ENCODE measurements at regions not wholly inside any gene's neighbourhood (a gene's known extent, or its start where the extent isn't known, plus 50 kb on each side); places are given as distances from the start of the nearest gene placed in this dataset.
A peak's percentile ranks its signal among the peaks of the same experiment; 100 is the strongest.

DNA sequence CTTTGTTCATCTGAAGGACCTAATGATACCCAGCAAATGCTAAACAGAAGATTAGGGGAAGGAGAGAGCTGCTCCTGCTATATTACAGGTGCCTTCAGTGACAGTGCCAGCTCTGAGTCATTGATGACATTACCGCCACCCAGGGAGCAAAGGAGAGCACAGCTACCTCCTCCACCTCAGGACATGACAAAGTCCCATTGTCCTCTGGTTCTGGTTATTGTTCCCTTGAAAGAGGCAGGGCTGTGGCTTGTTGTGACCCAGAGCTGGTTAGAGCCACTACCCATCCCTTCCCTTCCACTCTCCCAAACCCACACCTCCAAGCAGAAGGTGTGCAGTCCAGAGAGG, 363.5 kb upstream of the DUSP10 start:
- DNase-seq (no peak), ATAC-seq (ENCODE audit: low read depth in 2 of 2) (no peak)
- peaks cover 6 to 22% (median 14%) of the 10 kb centered on the region in 3 donors for H3K27me3 Mint-ChIP-seq
- H3K4me3 Mint-ChIP-seq: no peak overlapping the region
- H3K9me3 Mint-ChIP-seq: no peaks in the 10 kb centered on the region
- H3K4me1 Mint-ChIP-seq: peaks cover 0 to 2% (median 0%) of the 10 kb centered on the region in 3 donors
- H3K27ac Mint-ChIP-seq: peak overlapping the region in 1 of 6 donors; percentile 15
- no peaks in the 10 kb centered on the region for H3K36me3 Mint-ChIP-seq

DNA sequence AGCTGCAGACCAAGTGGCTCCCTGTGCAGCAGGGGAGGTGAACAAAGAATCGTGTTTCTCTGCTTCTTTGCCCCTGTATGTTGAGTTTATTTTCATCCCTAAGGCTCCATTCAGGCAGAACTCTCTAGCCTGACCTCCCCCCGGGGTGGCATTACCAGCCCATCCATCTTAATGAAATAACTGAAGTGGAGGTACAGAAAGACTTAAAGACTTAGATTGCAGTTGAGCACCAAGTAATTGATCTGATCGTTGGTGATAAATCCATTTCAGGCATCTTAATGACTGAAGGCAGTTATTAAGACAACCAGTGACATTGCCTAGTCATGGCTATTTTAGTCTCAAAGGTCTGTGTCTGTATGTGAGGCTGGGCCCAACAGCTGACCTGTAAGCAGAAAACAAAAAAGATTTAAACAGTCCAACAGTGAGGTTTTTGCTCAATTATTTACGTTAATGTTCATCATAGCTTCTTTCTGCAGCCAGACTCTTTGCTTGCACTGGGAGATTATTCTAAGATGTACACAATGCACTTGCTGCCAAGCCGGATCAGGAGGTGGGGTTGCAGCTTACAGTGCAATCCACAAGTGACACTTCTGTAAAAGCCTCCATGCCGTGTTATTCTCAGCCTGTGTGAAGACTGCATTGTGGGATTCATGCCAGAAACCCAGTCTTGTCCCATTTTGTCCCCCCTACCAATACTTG, 363.0 kb upstream of the DUSP10 start:
- Mint-ChIP-seq H3K4me3 (no peak overlapping the region), H3K27me3 (peaks cover 6 to 22% (median 14%) of the 10 kb centered on the region in 3 donors), H3K9me3 (no peaks in the 10 kb centered on the region), H3K4me1 (peaks cover 0 to 2% (median 0%) of the 10 kb centered on the region in 3 donors), H3K36me3 (no peaks in the 10 kb centered on the region), H3K27ac (peak overlapping the region in 2 of 6 donors; percentile 8 to 15)
- ATAC-seq (ENCODE audit: low read depth in 2 of 2) (no peak), DNase-seq (no peak)

DNA sequence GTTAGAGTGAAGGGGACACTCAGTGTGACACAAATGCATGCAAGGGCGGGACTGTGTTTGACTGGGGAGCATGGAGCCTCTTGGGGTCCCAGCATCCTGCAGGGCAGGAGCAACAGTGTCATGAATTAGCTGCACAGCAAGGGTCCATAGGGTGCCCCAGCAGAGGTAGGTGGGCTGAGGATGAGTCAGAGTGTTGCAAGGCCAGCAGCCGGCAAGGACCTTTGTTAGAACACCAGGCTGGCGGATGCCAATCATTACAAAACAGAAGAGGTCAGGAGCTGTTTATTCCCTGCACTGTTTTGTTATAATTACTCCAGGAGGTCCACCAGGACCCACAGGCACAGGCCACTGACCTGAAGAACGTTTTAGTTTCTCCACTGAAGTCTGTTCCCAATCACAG, 362.2 kb upstream of the DUSP10 start:
- Mint-ChIP-seq H3K4me1 (peaks cover 0 to 2% (median 0%) of the 10 kb centered on the region in 3 donors), H3K36me3 (no peaks in the 10 kb centered on the region), H3K27ac (no peak overlapping the region), H3K9me3 (no peaks in the 10 kb centered on the region), H3K4me3 (peak overlapping the region in 1 of 8 donors; percentile 42), H3K27me3 (peaks cover 6 to 21% (median 14%) of the 10 kb centered on the region in 3 donors)
- DNase-seq: no peak
- ATAC-seq (ENCODE audit: low read depth in 2 of 2): no peak

GRCh38 chr1:222099746-222100145, 357.9 kb upstream of the DUSP10 start:
- no peak overlapping the region for H3K4me3 Mint-ChIP-seq
- no peaks in the 10 kb centered on the region for H3K4me1 Mint-ChIP-seq
- H3K36me3 Mint-ChIP-seq: no peaks in the 10 kb centered on the region
- no peak overlapping the region for H3K27ac Mint-ChIP-seq
- peaks cover 6 to 14% (median 10%) of the 10 kb centered on the region in 3 donors for H3K27me3 Mint-ChIP-seq
- ATAC-seq (ENCODE audit: low read depth in 2 of 2): no peak
- DNase-seq: no peak
- no peaks in the 10 kb centered on the region for H3K9me3 Mint-ChIP-seq

DNA sequence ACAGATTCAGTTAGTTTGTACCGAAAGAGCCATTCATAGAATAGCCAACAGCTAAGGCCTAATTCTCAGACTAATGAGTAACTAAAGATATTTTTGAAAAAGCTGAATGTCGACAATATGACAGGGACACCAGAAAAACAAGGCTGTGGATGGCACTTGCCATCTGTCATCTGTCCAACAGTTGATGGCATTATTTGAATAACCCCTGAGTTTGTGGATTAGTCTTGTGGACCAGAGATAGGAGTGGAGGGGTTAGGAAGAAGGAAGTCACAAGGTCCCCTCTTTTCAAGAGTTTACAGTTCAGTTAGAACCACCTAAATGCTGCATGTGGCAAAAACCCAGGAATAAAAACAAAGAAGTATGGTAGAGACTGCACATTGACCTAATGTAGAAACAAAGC, 356.5 kb upstream of the DUSP10 start:
- Mint-ChIP-seq H3K4me1 (no peaks in the 10 kb centered on the region), H3K4me3 (no peak overlapping the region), H3K9me3 (no peaks in the 10 kb centered on the region), H3K27me3 (peaks cover 6 to 14% (median 10%) of the 10 kb centered on the region in 3 donors), H3K27ac (no peak overlapping the region), H3K36me3 (no peaks in the 10 kb centered on the region)
- ATAC-seq (ENCODE audit: low read depth in 2 of 2): no peak
- no peak for DNase-seq

DNA sequence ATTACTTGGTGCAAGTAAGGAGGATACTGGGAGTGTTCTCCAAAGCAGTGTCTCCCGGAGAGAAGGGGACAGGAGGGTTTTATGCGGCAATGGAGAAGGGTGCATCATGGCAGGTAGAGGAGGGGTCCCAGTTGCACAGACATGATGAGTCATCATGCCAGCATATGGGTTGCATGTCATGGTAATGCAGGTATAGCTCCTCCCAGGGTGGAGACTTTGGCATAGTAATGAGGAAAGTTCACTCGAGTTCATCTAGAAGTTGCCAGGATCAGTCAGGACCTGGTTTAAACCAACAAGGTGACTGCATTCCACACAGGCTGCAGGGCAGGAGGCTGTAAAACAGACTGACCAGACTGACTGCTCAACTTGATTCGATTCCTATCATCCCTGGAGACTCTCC, 355.7 kb upstream of the DUSP10 start:
- no peaks in the 10 kb centered on the region for H3K4me1 Mint-ChIP-seq

GRCh38 chr1:222096883-222097282, 355.0 kb upstream of the DUSP10 start:
- no peak for DNase-seq
- Mint-ChIP-seq H3K27me3 (peaks cover under 1 to 18% (median 6%) of the 10 kb centered on the region in 3 donors), H3K9me3 (no peaks in the 10 kb centered on the region), H3K4me3 (no peak overlapping the region), H3K36me3 (no peaks in the 10 kb centered on the region), H3K4me1 (no peaks in the 10 kb centered on the region), H3K27ac (no peak overlapping the region)
- ATAC-seq (ENCODE audit: low read depth in 2 of 2): no peak

More for the DNA sequence above, 355.7 kb upstream of the DUSP10 start:
- DNase-seq (no peak), ATAC-seq (ENCODE audit: low read depth in 2 of 2) (no peak)
- Mint-ChIP-seq H3K27ac (no peak overlapping the region), H3K27me3 (peaks cover 6 to 19% (median 10%) of the 10 kb centered on the region in 3 donors), H3K36me3 (no peaks in the 10 kb centered on the region), H3K4me3 (no peak overlapping the region), H3K9me3 (no peaks in the 10 kb centered on the region)

DNA sequence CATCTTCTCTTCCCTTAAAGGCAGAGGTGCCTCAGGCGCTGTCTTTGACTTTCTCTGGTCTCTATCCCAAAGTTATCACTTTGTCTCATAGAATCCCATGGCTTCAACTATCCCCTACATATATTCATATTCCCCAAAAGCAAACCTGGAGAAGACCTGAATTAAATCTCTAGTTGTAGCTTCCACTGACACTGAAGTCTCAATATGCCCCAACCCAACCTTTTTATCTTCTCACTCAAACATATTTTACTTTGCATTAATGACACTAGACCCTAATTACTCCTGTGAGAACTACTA, 354.5 kb upstream of the DUSP10 start:
- no peaks in the 10 kb centered on the region for H3K4me1 Mint-ChIP-seq
- H3K27me3 Mint-ChIP-seq: peaks cover 0 to 14% (median 5%) of the 10 kb centered on the region in 3 donors
- no peak overlapping the region for H3K27ac Mint-ChIP-seq
- no peaks in the 10 kb centered on the region for H3K9me3 Mint-ChIP-seq
- no peak for ATAC-seq (ENCODE audit: low read depth in 2 of 2)
- H3K36me3 Mint-ChIP-seq: no peaks in the 10 kb centered on the region
- DNase-seq: no peak
- no peak overlapping the region for H3K4me3 Mint-ChIP-seq

DNA sequence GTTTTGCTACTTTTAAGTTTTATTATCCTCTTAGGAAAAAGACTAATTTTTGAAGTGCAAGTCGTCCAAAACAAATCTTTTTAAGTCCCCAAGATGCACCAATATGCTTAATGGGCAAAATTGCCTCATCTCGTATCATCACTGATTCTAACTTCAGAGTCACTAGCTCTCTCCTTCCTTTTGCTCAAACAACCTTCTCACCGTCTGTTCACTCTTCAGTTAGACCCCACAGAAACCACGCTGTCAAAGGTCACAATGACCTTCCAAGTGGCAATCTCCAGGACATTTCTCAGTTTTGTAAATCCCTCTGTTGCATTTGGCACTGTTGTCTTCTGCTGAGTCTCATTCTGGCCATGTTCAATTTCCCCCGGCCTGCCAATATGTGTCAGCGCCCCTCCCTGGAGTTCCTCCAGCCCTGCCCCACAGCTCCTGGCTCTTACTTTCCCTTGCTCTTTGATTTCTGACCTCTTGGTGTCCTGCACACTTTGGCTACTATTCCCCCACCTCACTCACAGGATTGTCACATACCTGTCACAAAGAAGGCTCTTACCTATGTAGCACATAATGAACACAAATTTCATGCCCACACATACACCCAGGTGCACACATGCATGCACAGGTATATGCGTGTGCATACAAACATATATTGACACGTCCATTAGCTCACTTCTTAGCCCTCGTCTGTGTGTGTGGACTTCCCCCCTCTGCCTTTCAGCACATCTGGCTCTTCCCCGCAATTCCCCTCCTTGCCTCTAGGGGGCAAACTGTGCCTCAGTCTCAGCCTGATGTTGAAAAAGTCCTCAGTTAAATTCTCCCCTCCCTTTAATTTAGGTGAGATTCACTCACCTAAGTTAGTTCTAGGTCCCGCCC, 354.0 kb upstream of the DUSP10 start:
- no peaks in the 10 kb centered on the region for H3K4me1 Mint-ChIP-seq
- H3K36me3 Mint-ChIP-seq: no peaks in the 10 kb centered on the region
- DNase-seq (peak; percentile 27), ATAC-seq (ENCODE audit: low read depth in 2 of 2) (peak; percentile 54 to 55)
- H3K27ac Mint-ChIP-seq: no peak overlapping the region
- no peak overlapping the region for H3K4me3 Mint-ChIP-seq
- peaks cover 0 to 8% (median 0%) of the 10 kb centered on the region in 3 donors for H3K27me3 Mint-ChIP-seq
- H3K9me3 Mint-ChIP-seq: no peaks in the 10 kb centered on the region

- Mint-ChIP-seq H3K4me3 (no peak overlapping the region), H3K4me1 (no peaks in the 10 kb centered on the region), H3K36me3 (no peaks in the 10 kb centered on the region), H3K9me3 (no peaks in the 10 kb centered on the region), H3K27me3 (peaks cover 0 to 14% (median 4%) of the 10 kb centered on the region in 3 donors), H3K27ac (peak overlapping the region in 1 of 6 donors; percentile 18)
- DNase-seq (no peak), ATAC-seq (ENCODE audit: low read depth in 2 of 2) (no peak)
Measured at GRCh38 chr1:222093518-222093917, 351.6 kb upstream of the DUSP10 start.

- ATAC-seq (ENCODE audit: low read depth in 2 of 2) (no peak), DNase-seq (no peak)
- peaks cover 4 to 30% (median 15%) of the 10 kb centered on the region in 3 donors for H3K27me3 Mint-ChIP-seq
- H3K9me3 Mint-ChIP-seq: peaks cover 0 to 9% (median 0%) of the 10 kb centered on the region in 7 donors
- no peaks in the 10 kb centered on the region for H3K4me1 Mint-ChIP-seq
- no peak overlapping the region for H3K27ac Mint-ChIP-seq
- H3K4me3 Mint-ChIP-seq: no peak overlapping the region
- H3K36me3 Mint-ChIP-seq: peaks cover 0 to 4% of the 10 kb centered on the region in 2 donors
Measured at GRCh38 chr1:222090103-222090502, 348.2 kb upstream of the DUSP10 start.

DNA sequence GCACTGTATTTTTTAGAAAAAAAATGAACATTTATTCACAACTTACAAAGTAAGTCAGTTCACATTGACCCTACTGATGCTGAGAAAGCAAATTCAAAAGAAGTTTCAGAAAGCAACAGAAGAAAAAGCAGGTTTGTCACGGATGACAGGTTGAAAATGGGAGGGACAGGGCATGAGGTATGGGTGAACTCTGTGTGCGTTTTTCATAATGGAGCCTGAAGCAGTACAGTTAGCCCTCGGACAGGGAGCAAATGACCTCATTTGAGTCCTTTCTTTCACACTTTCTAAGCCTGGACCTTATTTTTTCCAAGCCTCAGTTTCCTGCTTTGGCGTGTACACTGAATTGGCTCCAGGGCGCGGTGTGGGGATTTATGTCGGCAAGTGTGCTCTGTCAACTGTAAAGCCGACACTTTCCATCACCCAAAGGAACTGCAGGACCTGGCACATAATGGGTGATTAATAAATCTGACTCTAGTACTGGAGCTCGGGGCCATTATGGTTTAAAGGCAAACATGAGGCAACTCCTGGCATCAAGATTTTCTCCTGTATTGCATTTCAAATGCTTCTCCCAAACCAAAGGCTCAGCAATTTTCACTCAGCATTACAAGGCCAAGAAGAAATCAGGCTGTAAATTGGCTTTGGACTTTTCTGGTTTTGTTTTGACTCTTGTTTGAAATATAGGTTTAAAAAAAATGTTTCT, 345.5 kb upstream of the DUSP10 start:
- peaks cover 0 to 8% of the 10 kb centered on the region in 2 donors for H3K36me3 Mint-ChIP-seq
- no peak for DNase-seq
- no peaks in the 10 kb centered on the region for H3K4me1 Mint-ChIP-seq
- peaks cover 9 to 28% (median 18%) of the 10 kb centered on the region in 3 donors for H3K27me3 Mint-ChIP-seq
- H3K4me3 Mint-ChIP-seq: no peak overlapping the region
- H3K27ac Mint-ChIP-seq: peak overlapping the region in 1 of 6 donors; percentile 18
- ATAC-seq (ENCODE audit: low read depth in 2 of 2): no peak
- peaks cover 0 to 14% (median 0%) of the 10 kb centered on the region in 7 donors for H3K9me3 Mint-ChIP-seq

DNA sequence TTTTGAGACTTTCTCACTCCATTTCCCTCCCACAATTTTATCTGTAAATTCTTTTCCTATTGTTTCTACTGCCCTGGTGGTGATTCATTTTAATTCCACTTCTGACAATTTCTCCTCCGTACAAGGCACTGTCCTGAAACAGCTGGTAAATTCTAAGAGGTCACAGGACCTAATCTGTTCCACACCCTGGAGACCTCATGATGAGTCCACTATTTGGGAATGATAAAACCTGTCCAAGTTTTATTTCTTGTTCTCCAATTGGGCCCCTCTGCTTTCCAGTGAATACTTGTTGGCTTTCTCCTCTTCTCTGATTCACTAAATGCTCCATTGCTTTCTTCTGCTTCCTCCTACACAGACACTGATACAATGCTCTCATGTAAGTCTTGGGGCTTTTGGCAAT, 343.1 kb upstream of the DUSP10 start:
- no peak overlapping the region for H3K27ac Mint-ChIP-seq
- no peak overlapping the region for H3K4me3 Mint-ChIP-seq

More for the DNA sequence above, 343.1 kb upstream of the DUSP10 start:
- DNase-seq (no peak), ATAC-seq (ENCODE audit: low read depth in 2 of 2) (no peak)
- H3K4me1 Mint-ChIP-seq: no peaks in the 10 kb centered on the region
- peaks cover 0 to 14% (median 0%) of the 10 kb centered on the region in 7 donors for H3K9me3 Mint-ChIP-seq
- H3K27me3 Mint-ChIP-seq: peaks cover 9 to 23% (median 18%) of the 10 kb centered on the region in 3 donors
- H3K36me3 Mint-ChIP-seq: peaks cover 0 to 8% of the 10 kb centered on the region in 2 donors
